Eye (tissue), 1 donor: ENCODE measurements at regions not wholly inside any gene's neighbourhood (a gene's known extent, or its start where the extent isn't known, plus 50 kb on each side); places are given as distances from the start of the nearest gene placed in this dataset.

Experiments
- DNase-seq: peaks from one replicate; pipeline ENCODE4 v3.0.0-alpha.2; 2015

GRCh38 chr14:100659345-100660001, 67.2 kb upstream of the DLK1 start:
- no peak for DNase-seq

- no peak for DNase-seq
These were observed 66.2 kb upstream of the DLK1 start for GRCh38 chr14:100660498-100660881.

GRCh38 chr14:100660882-100661635, 65.6 kb upstream of the DLK1 start:
- no peak for DNase-seq

GRCh38 chr14:100662879-100663760, 63.6 kb upstream of the DLK1 start:
- peak; percentile 93 for DNase-seq

- no peak for DNase-seq
These were observed 63.0 kb upstream of the DLK1 start for GRCh38 chr14:100663761-100664052.

- no peak for DNase-seq
These were observed 62.5 kb upstream of the DLK1 start for GRCh38 chr14:100664231-100664630.

- peak; percentile 69 for DNase-seq
These were observed 61.7 kb upstream of the DLK1 start for GRCh38 chr14:100664841-100665510.

GRCh38 chr14:100665511-100666032, 61.1 kb upstream of the DLK1 start:
- no peak for DNase-seq

GRCh38 chr14:100666403-100666802, 60.3 kb upstream of the DLK1 start:
- DNase-seq: no peak

- DNase-seq: no peak
These were observed 59.8 kb upstream of the DLK1 start for GRCh38 chr14:100666851-100667250.

- no peak for DNase-seq
These were observed 59.0 kb upstream of the DLK1 start for GRCh38 chr14:100667656-100668055.

GRCh38 chr14:100668352-100668751, 58.3 kb upstream of the DLK1 start:
- DNase-seq: no peak

- DNase-seq: no peak
These were observed 57.7 kb upstream of the DLK1 start for GRCh38 chr14:100669011-100669412.

- peak; percentile 67 for DNase-seq
These were observed 57.2 kb upstream of the DLK1 start for GRCh38 chr14:100669468-100669867.

GRCh38 chr14:100670017-100670752, 56.5 kb upstream of the DLK1 start:
- no peak for DNase-seq

GRCh38 chr14:100670753-100671049, 56.0 kb upstream of the DLK1 start:
- peak; percentile 41 for DNase-seq

GRCh38 chr14:100671386-100671901, 55.2 kb upstream of the DLK1 start:
- DNase-seq: no peak

GRCh38 chr14:100671906-100672305, 54.8 kb upstream of the DLK1 start:
- DNase-seq: no peak

GRCh38 chr14:100673085-100673806, 53.4 kb upstream of the DLK1 start:
- peak; percentile 77 for DNase-seq

GRCh38 chr14:100673807-100674154, 52.9 kb upstream of the DLK1 start:
- DNase-seq: no peak

- DNase-seq: no peak
These were observed 52.3 kb upstream of the DLK1 start for GRCh38 chr14:100674428-100674827.
